Motor neuron (in vitro differentiated cells): ENCODE measurements at regions not wholly inside any gene's neighbourhood (a gene's known extent, or its start where the extent isn't known, plus 50 kb on each side); places are given as distances from the start of the nearest gene placed in this dataset.
"Not testable (repeated sequence)": the region's sequence is repeated elsewhere in the genome, so short reads cannot be mapped to it uniquely, and the experiment has no call there.

ENCODE experiments used
- ATAC-seq, 8 experiments: fragments of 200-7000 bp; cut with Tn5 transposase; replicated peaks in 6 of 8; 2 replicates each; pipeline ENCODE4 v1.8.0; 2021; ENCODE audit warnings: mild to moderate bottlenecking in 8 of 8, moderate library complexity in 8 of 8
- H3K27ac ChIP-seq, 2 donors: fragments of 250-450 bp; sonication (Bioruptor Pico); 2 replicates each; pipeline ENCODE4 v1.9.0; 2021; ENCODE audit warnings: antibody characterized with exemption in 2 of 2, mild to moderate bottlenecking in 2 of 2, moderate library complexity in 1 of 2
- H3K4me1 ChIP-seq, 2 donors: fragments of 250-450 bp; sonication (Bioruptor Pico); replicated peaks in 1 of 2; 2 replicates each; pipeline ENCODE4 v1.6.1; 2021; ENCODE audit warnings: antibody characterized with exemption in 2 of 2, mild to moderate bottlenecking in 2 of 2, moderate library complexity in 1 of 2
- H3K4me3 ChIP-seq, 5 donors: fragments of 250-450 bp; sonication (Bioruptor Pico); 2 replicates each; pipeline ENCODE4 v1.9.0; 2021; ENCODE audit warnings: antibody characterized with exemption in 5 of 5, mild to moderate bottlenecking in 5 of 5, moderate library complexity in 4 of 5
- WGBS, 10 experiments: fragments of 450-650 bp; shearing (Covaris generic); methylation state at CpG; one replicate each; pipeline ENCODE4 v1.0.0; 2022; 5-methylcytosine and 5-hydroxymethylcytosine counted together
- in situ Hi-C, 9 experiments: fragments of 400-800 bp; cut with MboI; loops; one replicate each; pipeline ENCODE4 v1.15.0; 2021; ENCODE audit warnings: low sequenced_read_pairs in 9 of 9, low pct_unique_long_range_greater_than_20kb in 2 of 9; ENCODE audit not compliant: unreplicated experiment in 9 of 9

DNA sequence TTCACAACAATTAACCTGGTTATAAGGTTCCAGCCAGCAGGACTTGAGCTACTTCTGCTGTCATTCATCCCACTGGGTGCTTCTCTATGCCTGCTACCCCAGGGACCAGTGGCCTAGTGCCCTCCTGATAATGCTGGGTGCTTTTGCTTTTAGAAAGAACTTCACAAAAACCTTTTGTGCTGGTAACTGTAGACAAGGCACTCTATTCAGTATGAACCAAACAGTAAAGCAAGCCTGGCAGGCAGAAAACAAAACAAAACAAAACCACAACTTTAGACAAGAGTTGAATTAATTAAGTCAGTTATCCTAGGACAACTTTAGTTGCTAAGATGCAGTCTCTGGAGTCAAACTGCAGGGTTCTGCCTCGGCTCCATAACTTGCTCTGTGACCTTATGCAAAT, 61.9 kb upstream of the ADGRL2 start:
- peak in 4 of 8 experiments; percentile 37 to 86 (median 64) for ATAC-seq
- in situ Hi-C loops: no loop called here
- Histone ChIP-seq H3K27ac (no peak overlapping the region), H3K4me1 (peaks cover 0 to 4% of the 10 kb centered on the region in 2 donors), H3K4me3 (no peak overlapping the region)
- 0 to 71% (median 61%) methylated on average over 1 of the region's 1 CpG; no CpG with 5 or more reads in 4 of the 10 experiments for WGBS, 10 experiments

DNA sequence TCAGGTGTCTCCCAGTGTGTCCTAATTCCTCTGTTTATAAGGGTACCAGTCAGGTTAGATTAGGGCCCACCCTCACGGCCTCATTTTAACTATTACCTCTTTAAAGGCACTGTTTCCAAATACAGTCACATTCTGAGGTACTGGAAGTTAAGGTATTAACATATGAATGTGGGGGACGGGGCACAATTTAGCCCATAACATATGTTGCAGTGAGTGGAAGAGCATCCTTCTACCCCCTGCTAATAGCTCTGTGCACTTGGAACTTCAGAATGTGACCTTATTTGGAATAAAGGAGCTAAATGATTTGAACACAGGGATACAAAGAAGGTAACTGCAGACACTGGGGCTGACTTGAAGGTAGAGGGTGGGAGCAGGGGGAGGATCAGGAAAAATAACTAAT, 67.3 kb upstream of the ADGRL2 start:
- Histone ChIP-seq H3K27ac (no peak overlapping the region), H3K4me3 (no peak overlapping the region), H3K4me1 (peaks cover 0 to 3% of the 10 kb centered on the region in 2 donors)
- ATAC-seq: no peak
- 33 to 83% (median 44%) methylated on average over 1 to 2 of the region's 2 CpGs; no CpG with 5 or more reads in 3 of the 10 experiments for WGBS, 10 experiments
- in situ Hi-C loops: no loop called here

DNA sequence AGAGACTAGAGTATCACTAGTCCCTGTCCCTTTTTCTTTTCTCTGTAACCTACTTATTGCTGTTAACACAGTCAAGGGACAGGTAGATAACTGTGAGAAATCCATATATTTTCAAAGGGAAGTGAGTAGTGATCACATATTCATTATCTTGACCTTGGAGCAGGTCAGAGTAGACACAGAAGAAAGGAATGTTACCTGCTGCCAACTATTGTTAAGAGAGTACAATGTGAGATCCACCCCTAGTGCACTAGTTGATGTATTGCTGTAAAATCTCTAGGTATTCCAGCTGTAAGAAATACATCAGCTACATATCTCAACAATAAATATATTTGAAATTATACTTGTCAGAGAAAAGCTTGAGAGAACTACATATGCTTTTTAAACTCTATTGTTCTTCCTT, 68.7 kb upstream of the ADGRL2 start:
- Histone ChIP-seq H3K4me3 (no peak overlapping the region), H3K27ac (no peak overlapping the region), H3K4me1 (peaks cover 0 to 3% of the 10 kb centered on the region in 2 donors)
- no peak for ATAC-seq
- in situ Hi-C loops: no loop called here

DNA sequence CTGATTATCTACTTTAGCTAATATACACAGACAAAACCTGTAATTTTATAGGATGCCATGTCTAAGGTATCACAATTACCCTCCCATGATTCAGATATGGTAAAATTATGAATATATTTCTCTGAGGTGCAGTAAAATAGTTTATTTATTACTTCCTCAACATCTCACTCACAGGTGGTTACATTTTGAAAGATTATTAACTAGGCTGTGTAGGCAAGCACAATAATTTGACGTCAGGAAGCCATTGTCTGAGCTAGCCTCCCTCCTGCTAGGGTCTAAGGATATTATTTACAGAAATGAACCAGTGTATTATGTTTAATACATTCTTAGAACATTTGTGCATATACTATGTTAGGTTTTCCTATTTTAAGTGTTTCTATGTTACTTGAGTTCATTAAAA, 69.9 kb upstream of the ADGRL2 start:
- Histone ChIP-seq H3K27ac (no peak overlapping the region), H3K4me3 (no peak overlapping the region), H3K4me1 (peaks cover 0 to 3% of the 10 kb centered on the region in 2 donors)
- 67 to 100% (median 83%) methylated on average over 1 of the region's 1 CpG; no CpG with 5 or more reads in 2 of the 10 experiments for WGBS, 10 experiments
- in situ Hi-C loops: no loop called here
- ATAC-seq: no peak

DNA sequence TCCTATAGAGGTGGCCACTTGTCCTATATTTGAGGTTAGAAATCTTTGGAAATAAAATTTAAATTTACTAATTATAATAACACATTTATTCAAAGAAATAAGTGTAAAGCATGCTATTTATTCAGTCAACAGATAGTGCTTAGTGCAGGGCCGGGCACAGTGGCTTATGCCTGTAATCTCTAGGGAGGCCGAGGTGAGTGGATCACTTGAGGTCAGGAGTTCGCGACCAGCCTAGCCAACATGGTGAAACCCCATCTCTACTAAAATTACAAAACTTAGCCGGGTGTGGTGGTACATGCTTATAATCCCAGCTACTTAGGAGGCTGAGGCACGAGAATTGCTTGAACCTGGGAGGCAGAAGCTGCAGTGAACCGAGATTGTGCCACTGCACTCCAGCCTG, 70.4 kb upstream of the ADGRL2 start:
- ATAC-seq, in situ Hi-C loops: not testable (repeated sequence)
- 60 to 100% (median 88%) methylated on average over 1 to 7 of the region's 7 CpGs; no CpG with 5 or more reads in 1 of the 10 experiments for WGBS, 10 experiments

DNA sequence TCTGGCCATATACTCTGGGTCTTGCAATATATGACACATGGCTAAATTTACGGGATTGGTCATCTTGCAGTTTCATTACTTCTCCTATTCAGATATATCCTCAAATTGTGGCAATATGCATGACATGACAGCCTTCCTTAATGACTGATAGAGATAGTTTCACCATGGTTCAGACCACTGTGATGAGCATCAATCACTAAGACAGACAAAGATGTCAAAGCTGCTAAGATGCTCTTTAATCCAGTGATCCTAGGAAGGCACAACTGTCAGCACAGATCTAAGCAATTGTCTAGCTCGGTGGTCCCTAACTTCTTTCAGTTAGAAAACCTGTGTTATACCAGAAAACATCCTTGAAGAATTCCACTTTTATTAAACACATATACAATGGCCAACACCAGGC, 70.9 kb upstream of the ADGRL2 start:
- no peak for ATAC-seq
- peaks cover 0 to 3% of the 10 kb centered on the region in 2 donors for H3K4me1 ChIP-seq
- WGBS, 10 experiments: 52 to 100% (median 78%) methylated on average over 1 to 2 of the region's 2 CpGs
- H3K27ac ChIP-seq: no peak overlapping the region
- H3K4me3 ChIP-seq: no peak overlapping the region
- in situ Hi-C loops: no loop called here

More for the DNA sequence above, 70.4 kb upstream of the ADGRL2 start:
- not testable (repeated sequence) for H3K4me1 ChIP-seq, H3K4me3 ChIP-seq, H3K27ac ChIP-seq

DNA sequence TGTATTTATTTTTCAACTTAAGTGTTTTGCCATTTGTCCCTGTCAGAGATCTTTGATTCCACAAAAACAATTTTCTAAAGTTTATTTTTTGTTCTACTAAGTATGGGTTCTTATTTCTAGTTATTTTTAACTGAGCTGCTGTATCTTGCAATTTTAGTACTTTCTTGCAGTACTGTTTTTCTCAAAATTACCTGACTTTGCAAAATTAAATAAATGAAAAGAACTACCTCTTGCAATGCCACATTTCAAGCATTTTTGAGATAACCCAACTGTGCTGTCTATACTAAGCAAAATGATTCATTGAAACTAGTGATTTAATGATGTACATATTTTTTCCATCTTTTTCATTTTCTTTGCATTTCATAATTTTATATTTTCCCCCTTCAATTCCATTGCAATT, 71.5 kb upstream of the ADGRL2 start:
- Histone ChIP-seq H3K4me3 (no peak overlapping the region), H3K4me1 (peaks cover 0 to 3% of the 10 kb centered on the region in 2 donors), H3K27ac (no peak overlapping the region)
- ATAC-seq: no peak
- in situ Hi-C loops: no loop called here

DNA sequence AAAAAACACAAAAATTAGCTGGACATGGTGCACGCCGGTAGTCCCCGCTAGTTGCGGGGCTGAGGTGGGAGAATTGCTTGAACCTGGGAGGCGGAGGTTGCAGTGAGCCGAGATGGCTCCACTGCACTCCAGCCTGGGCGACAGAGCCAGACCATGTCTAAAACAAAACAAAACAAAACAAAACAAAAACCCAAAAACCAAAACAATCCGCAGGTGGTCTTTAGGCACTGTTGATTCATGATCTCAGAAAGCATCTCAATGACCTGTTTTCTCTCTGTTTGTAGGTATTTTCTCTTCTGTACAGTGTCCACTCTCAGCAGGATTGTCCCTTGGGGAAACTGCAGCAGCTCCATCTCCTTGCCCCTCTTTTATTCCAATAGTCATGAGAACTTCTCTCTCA, 74.9 kb upstream of the ADGRL2 start:
- in situ Hi-C loops: no loop called here
- no peak overlapping the region for H3K4me3 ChIP-seq
- 77 to 98% (median 94%) methylated on average over 1 to 8 of the region's 8 CpGs for WGBS, 10 experiments
- no peak overlapping the region for H3K27ac ChIP-seq
- no peaks in the 10 kb centered on the region for H3K4me1 ChIP-seq
- no peak for ATAC-seq

DNA sequence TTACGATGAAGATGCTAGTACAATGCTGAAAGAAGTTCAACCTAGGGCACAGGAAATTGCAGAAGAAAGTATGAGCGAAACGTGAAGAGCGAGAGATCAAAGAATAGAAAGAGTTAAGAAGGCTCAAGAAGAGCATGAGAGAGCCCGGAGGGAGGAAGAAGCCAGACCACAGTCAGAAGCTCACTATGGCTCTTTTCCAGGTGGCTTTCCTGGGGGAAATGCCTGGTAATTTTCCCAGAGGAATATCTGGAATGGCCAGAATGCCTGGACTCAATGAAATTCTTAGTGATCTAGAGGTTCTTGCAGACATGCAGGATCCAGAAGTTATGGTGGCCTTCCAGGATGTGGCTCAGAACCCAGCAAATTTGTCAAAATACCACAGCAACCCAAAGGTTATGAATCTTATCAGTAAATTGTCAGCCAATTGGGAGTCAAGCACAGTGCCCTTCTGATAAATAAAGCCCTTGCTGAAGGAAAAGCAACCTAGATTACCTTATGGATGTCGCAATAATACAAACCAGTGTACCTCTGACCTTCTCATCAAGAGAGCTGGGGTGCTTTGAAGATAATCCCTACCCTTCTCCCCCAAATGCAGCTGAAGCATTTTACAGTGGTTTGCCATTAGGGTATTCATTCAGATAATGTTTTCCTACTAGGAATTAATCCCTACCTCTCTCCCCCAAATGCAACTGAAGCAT, 78.0 kb upstream of the ADGRL2 start:
- ATAC-seq, in situ Hi-C loops, H3K4me1 ChIP-seq, H3K4me3 ChIP-seq, H3K27ac ChIP-seq: not testable (repeated sequence)
- WGBS, 10 experiments: 40 to 97% (median 88%) methylated on average over 1 to 6 of the region's 6 CpGs; no CpG with 5 or more reads in 3 of the 10 experiments

DNA sequence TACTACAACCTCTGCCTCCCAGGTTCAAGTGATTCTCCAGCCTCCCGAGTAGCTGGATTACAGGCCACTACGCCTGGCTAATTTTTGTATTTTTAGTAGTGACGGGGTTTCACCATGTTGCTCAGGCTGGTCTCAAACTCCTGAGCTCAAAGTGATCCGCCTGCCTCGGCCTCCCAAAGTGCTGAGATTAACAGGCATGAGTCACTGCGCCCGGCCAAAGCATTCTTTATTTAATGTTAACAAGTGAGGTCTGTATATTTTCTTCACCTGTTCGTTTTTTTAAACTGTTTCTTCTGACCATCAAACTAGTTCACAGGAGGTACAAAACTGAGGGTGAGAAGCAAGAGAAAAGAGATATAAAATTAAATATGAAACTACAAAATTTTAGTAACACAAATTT, 80.5 kb upstream of the ADGRL2 start:
- in situ Hi-C loops, H3K4me1 ChIP-seq, H3K4me3 ChIP-seq, ATAC-seq, H3K27ac ChIP-seq: not testable (repeated sequence)
- 0 to 96% (median 93%) methylated on average over 1 to 8 of the region's 8 CpGs for WGBS, 10 experiments

DNA sequence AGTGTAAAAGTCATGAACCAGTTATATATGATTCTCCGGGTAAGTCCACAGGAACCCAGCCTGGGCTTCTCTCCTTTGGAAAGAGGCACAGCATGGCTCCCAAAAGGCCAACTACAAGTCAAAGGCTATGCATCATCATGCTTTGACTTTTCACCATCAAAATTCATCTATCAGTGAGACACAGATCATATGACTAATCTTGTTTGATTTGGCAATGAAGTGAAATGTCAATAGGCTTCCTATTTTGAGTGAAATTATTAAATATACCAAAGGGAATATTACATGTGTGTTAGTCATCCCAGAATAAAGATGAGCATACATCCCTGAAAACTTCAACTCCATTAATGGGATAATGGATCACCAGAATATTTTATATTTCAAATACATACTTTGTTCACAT, 83.5 kb upstream of the ADGRL2 start:
- Histone ChIP-seq H3K4me1 (peaks cover 0 to 3% of the 10 kb centered on the region in 2 donors), H3K27ac (no peak overlapping the region), H3K4me3 (no peak overlapping the region)
- no peak for ATAC-seq
- in situ Hi-C loops: no loop called here
- 63 to 100% (median 87%) methylated on average over 1 of the region's 1 CpG; no CpG with 5 or more reads in 4 of the 10 experiments for WGBS, 10 experiments

DNA sequence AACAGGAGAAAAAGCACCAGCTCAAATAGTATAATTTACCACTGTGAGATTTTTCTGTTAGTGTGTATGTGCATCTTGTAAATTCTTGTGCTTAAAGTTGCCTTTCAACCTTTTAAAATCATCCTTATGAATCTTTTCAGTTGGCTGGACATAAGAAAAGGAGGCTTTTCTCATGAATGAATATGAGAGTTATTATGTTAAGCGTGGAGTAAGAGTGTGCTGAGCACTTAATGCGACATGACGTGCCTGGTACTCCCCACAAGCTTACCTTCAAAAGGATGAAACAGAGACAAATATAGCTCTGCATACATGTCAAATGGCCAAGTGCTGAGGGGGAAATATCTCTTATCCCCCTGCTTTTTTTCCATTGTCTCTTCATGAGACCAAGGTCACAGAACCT, 85.3 kb upstream of the ADGRL2 start:
- WGBS, 10 experiments: 85 to 100% (median 92%) methylated on average over 2 to 3 of the region's 3 CpGs; no CpG with 5 or more reads in 2 of the 10 experiments
- no peak overlapping the region for H3K27ac ChIP-seq
- no peak for ATAC-seq
- in situ Hi-C loops: no loop called here
- no peak overlapping the region for H3K4me3 ChIP-seq
- H3K4me1 ChIP-seq: peaks cover 0 to 3% of the 10 kb centered on the region in 2 donors

DNA sequence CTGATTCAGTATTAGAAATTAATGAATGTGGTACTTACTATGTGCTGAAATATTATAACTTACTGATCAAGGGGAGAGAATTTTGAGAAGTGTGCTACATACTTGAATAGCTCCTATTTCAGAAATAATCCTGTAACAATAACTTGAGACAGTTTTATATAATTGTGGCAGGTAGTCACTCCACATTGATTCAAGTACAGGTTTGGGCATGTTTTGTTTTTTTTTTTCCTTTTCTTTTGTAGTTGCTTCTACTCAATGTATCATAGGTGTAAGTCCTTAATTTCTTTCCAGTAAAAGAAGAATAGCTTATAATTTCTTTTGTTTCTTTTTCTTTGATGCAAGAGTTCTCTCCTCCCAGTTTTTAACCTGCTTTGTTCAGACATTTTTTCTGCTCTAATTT, 86.1 kb upstream of the ADGRL2 start:
- peaks cover 0 to 2% of the 10 kb centered on the region in 2 donors for H3K4me1 ChIP-seq
- in situ Hi-C loops: no loop called here
- H3K27ac ChIP-seq: no peak overlapping the region
- no peak overlapping the region for H3K4me3 ChIP-seq
- ATAC-seq: no peak

DNA sequence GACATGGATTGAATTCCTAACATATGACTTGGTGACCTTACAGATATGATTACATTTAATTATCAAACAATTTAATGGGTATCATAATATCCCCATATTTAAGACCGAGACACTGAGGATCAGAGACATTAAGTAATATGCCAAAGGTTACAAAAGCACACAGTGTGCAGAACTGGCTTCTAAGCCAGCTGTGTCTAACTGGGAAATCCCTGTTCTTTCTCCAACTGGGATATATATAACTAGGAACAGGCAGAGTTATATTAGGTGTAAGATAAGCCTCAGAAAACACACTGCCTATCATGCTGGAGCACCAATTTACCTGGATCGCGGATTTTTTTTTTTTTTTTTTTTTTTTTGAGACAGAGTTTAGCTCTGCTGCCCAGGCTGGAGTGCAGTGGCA, 88.3 kb upstream of the ADGRL2 start:
- in situ Hi-C loops: no loop called here
- H3K4me1 ChIP-seq: no peaks in the 10 kb centered on the region
- WGBS, 10 experiments: 60 to 100% (median 94%) methylated on average over 1 to 3 of the region's 3 CpGs; no CpG with 5 or more reads in 2 of the 10 experiments
- ATAC-seq: no peak
- no peak overlapping the region for H3K4me3 ChIP-seq
- no peak overlapping the region for H3K27ac ChIP-seq
